NCI-H748 (cell line): ENCODE measurements at regions not wholly inside any gene's neighbourhood (a gene's known extent, or its start where the extent isn't known, plus 50 kb on each side); places are given as distances from the start of the nearest gene placed in this dataset.

Source experiments
- DNase-seq: peaks from one replicate; lab custom pipeline; 2025; ENCODE audit not compliant: unreplicated experiment; lab: John Stamatoyannopoulos, UW

DNA sequence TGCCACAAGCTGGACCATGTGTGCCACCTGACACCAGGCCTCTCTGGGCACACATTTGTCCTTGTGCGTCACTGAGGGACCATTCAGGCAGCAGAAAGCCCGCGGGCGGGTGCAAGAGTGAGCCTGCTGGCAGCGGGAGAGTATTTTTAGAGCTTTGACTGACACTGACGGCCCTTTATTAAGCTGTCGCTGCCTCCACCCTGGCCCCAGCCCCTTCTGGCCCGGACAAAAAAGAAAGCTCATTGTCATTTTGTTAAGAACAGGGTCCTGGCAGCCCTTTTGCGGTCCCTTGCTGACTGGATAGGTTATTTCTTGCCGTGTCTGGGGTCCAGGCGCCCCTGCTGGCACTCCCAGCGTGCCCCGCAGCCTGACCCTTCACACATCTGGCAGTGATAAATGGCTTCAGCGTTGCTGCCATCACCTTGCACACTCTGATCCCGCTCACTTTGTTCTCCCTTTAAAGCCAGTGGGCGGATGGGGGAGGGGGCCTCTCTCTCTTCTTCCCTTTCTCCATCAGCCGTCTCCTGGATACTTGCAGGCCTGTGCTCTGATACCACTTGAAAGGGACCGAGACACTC lies 78.4 kb upstream of the NKD1 start:
- no peak for DNase-seq

DNA sequence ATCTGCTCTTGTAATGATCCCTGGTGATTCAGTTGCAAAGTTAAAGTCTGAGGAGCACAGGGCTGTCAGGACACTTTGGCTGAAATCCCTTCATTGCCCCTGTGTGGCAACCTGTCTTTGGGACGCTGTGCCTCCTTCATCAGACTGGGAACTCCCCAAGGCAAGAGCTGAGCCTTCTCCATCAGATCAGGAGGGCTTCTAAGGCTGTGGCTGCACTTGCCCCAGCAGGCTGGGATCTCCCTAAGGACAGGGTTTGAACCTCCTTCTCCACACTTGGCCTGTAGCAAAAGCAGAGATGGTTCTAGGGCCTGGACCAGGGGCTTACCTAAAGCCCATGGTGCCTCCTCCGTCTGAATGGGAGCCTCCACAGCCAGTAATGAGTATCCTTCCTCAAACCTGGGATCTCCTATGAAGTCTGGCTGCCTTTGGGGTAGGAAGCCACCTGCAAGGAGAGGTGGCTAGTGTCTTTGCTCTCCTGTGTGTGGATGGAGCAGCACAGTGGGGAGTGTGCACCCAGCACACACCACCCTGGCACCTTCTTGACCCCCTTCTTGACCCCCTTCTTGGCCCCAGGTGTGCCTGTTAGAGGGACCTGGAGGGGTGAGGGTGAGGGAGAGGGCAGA lies 79.0 kb upstream of the NKD1 start:
- DNase-seq, result no peak

DNA sequence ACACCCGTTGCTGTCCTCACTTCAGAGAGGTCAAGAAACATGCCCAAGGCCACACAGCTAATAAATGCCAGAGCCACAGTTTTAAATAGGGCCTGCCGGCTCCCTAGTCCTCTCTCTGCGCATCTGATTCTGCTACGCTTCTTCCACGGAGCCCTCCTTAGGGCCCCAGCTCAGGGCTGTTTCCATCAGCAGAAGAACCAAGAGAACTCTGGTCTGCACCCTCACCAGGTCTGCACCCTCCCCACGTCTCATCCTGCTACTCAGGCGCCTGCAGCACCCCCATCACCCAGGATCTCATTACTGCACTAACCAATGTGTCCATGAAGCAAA lies 79.5 kb upstream of the NKD1 start:
- no peak for DNase-seq

DNA sequence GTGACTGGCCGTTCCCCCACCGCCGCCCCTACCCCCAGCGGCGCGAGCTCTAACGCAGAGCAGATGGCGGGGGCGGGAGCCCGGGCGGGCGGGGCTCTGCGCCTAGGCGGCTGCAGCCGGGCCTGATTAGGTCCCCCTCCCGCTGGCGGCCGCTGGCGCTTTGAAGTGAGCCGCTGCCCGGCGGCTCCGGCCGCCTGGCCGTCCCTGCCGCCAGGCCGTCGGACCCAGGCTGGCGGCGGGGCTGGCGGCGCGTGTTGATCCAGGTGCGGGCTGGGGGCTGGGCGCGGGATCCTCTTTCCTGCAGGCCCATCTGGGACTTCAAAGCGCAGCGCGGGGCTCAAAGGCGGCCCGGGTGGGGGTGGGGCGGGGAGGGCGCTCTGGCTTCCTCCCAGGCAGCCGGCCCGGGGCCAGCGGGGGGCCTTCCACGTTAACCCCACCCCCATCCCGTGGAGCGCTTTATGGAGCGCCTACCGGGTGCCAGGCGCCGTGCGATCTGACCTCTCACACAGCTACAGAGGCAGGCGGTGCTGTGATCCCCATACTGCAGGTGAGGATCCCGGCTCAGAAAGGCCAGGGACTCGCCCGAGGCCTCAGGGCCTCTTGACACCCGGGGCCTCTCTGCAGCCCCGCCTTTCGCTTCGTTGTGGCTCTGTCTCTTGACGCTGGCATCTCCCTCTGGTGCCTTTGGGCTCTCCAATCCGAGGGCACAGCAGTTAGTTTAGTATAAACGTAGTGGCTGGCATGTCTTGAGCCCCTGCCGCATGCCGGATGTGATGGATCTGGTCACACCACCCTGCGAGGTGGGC lies 80.0 kb upstream of the NKD1 start:
- peak; percentile 70 for DNase-seq

DNA sequence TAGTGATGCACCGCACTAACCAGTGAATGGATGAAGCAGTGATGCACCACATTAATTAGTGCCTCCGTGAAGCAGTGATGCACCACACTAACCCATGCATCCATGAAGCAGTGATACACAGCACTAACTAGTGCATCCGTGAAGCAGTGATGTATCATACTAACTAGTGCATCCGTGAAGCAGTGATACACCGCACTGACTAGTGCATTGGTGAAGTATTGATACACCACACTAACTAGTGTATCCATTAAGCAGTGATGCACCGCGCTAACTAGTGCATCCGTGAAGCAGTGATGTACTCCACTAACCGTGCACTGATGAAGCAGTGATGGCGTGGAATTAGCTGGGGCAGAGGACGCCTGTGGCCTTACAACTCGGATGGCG lies 80.6 kb upstream of the NKD1 start:
- no peak for DNase-seq

DNA sequence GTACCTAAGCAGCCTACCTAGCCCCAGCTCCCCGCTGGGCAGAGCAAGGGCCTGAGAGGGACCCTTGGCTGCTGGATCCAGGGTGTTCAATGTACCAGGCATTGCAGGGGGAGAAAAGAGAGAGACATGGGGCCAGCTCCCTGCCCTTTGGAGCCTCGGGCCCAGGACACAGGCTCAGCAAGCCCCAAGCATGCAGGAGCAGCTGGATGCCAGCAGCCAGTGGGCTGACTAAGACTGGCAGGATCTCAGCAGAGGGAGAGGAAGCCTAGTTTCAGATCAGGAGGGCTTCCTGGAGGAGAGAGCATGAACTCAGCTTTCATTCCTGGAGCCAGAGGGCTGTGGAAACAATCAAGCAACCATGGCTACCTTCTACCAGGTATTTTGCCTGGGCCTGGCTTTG lies 82.0 kb upstream of the NKD1 start:
- DNase-seq, result no peak

DNA sequence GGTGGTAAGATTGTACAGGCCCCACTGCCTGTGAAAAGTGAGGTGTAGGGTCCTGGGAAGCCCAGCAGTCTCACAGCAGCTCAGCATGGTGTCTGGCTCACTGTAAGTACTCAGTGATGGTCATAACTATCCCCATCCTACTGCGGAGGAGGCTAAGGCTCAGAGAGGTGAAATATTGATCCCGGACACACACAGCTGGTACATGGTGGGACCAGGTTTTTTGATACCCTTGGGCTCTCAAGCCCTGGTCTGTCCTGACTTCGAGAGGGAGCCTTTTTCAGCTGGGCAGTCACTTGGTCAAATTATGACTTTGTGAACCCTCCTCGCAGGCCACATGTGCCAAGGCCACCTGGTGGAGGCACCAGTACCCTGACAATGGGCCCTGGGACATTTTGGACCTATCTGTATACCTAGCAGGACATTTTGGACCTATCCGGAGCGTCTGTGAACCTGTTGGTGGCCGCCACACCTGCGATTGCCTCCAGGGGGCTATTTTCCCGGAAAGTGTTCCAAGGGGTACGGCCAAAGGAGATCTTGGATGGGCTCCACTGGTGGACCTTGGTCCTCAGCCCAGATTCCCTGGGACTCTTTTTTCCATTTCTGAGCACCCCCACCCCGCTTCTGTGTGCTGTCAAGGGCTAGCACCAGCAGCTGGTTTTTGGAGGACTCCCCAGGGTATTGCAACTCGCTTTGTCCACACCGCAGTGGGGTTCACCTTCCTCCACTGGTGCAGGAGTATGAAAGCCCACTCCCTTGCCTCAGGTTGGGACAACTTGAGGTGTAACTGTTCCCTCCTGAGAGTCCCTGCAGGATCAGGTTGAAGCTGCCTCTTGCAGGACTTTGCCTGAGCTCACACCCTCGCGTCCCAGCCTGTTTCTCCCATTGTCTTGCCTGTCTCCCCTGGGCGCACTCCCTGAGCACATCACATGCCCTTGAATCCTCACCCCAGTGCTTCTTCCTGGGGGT lies 83.6 kb upstream of the NKD1 start:
- DNase-seq, result no peak

DNA sequence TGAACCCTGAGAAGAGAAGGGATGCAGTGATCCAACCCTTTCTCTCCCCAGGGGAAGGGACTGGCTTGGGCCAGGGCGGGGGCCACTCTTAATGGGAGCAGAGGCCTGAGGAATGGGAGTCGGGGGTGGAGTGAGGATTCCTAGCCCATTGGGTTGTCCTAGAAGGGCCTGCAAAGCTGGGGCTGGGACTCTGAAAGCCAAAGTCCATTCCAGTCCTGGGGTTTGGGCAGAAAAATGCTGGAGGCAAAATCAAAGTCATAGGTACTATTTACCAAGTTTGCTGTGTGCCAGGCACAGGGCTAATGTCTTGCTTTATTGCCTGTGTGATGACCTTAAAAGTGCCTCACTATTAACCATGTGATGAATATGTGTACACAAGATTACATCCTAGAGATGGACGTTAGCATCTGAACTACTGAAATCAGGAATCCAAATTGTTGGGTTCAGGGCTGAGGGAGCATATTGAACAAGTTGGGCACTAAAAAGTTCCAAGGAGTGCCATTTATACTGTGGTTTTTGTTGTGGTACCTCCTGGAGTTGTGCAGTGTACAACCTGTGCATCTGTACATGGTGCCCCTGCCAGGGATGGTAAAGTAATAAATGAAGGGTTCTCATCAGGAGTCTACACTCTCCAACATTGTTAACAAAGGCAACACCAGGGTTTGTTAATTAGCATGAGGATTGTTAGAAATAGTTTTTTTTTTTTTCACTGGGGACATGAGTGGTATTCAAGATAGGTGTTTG lies 84.4 kb upstream of the NKD1 start:
- DNase-seq, result no peak

DNA sequence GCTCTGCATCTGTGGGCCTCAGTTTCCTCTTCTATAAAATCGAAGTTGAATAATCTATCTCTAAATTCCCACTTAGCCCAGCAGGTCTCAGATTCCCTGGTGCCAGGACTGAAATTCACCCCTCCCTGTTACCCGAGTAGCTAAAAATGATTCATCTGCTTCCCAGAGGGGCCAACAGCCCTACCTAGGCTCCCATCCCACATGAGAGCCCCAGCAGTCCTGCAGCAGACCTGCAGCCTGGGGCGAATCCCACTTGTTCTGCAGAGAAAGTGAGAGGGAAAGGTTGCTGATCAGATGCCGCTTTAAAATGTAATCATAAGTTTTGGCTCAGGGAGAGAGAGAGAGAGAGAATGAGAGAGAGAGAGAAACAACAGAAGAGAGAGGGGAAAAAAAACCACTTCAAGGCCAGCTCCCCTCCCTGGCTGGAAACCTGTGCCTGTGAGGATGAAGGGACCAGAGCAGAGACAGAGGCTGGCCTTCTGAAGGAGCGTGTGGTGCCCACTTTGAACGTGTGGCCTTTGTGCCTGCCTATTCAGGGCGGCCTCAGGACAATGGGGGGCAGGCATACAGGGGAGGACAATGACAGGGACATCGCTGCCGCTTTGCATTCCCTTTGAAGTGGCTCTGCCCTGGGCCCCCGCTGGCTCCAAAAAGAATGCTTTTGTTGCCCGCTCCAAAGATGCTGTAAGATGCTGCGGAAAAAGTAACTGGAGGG lies 85.2 kb upstream of the NKD1 start:
- no peak for DNase-seq

DNA sequence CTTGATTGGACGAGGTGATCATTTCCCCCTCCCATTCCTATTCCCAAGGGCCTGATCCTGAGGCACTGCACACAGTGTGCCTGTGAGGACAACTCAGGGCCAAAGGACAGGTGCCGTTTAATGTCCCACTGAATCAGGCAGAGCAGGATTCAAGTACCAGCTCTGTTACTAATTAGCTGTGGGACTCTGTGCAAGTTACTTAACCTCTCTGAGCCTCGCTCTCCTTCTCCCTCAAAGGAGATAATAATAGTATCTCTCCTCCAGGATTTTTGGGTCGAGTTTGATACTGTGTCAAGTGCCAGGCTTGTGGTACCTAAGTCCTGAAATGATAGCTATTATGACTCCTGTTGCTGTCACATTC lies 86.8 kb upstream of the NKD1 start:
- DNase-seq, result no peak

DNA sequence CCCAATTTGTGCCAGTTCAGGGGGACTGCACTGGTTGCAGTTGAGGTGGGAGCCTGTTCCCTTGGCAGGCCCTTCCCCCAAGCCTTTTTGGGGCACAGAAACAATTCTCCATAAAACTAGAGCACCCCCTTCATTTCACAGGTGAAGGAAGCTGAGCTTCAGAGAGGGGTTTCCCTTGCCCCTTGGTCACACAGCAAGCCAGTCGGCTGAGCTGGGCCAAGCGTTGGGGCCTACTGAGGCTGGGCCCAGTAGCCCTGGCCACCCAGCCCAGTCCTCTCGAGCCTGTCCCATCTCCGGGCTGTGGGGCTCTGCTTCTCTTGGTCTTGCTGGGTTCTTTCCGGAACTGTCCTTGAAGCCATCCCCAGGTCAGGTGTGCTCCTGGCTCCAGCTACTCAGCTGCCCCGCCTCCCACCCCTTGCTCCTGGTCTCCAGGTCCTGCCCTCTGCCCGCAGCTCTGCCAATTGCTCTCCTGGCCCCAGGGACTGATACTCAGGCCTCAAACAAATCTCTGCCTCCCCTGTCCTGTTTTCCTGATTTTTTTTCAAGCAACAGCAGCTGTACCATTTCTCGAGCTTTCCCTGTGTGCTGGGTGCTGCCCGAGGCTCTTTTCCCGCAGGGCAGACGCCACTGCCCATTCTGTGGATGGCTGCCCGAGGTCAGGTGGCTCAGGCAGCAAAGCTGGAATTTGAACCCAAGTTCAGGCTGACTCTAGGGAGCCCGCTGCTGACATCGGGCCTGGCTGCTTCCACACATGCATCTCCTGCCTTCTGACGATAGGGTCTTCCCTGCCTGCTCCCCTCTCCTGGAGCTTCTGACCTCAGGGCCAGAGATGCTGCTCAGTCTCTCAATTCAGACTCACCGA lies 87.4 kb upstream of the NKD1 start:
- no peak for DNase-seq

DNA sequence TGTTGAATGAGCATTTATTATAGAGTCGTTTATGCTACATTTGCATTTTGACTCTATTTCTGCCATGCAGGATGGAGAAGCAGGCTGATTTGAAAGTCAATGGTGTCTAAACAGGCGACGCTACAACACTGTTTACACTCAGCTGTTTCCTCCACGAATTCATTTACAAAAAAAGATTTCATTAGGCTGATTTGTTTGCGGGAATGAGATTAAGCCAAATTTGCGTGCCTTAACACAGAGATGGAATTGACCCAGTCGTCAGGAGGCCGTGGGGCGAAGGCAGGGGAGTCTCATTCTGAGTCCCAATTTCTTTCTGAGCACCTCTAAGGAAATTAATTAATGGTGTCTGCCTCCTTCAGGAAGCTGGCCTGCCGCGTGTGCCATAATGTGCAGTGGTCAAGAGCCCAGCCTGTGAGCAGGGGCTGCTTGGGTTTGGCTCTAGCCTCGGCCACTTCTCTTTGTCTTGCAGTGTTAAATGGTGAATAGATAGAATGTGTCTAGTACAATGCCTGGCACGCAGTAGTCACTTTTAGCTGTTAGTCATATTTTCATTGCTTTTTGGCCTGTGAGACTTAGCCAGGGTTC lies 88.6 kb upstream of the NKD1 start:
- no peak for DNase-seq

DNA sequence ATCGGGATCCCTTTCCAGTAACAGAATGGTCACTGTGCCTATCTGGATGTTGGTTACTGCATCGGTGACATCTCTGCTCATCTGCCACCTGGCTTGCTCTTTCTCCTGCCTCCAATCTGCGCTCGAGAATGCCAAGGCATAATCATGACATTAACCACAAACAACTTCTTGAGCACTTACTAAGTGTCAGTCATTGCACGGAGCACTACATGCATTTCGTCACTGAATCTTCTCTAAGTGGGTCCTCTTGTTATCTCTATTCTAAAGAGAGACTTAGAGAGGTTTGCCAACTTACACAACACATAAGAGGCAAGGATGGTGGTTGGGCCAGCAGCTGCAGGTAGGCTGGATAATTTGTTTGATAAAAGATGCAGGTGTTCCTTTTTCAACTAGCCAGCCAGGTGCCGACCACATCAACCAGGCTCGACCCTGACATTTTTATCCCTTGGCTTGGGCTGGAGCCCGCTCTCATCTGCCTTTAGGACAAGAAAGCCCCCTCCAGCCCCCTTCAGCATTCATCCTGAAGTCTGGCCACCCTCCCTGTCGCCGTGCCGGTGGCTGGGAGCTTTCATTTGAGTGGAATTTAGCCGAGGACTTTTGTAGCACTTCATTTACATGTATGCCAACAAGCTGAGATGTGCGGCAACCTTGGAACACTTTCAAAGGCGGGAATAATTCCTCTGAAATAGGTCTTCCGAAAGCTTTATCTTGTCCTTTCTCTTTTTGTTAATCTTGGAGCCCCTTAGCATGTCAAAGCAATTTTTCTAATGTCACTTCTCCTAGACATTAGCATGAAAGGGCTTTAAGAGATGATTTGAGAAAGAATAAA lies 89.3 kb upstream of the NKD1 start:
- peak; percentile 67 for DNase-seq

DNA sequence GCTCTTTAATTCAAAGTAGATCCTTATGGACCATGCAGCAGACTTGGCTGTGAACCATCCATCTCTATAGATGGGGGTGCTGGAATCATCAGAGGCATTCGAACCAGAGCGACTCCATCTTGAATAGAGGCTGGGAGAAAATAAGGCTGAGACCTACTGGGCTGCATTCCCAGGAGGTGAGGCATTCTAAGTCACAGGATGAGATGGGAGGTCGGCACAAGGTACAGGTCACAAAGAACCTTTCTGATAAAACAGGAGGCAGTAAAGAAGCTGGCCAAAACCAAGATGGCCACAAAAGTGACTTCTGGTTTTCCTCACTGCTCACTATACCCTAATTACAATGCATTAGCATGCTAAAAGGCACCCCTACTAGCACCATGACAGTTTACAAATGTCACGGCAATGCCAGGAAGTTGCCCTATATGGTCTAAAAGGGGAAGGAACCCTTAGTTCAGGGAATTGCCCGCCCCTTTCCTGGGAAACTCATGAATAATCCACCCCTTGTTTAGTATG lies 89.2 kb upstream of the BRD7 start:
- no peak for DNase-seq

DNA sequence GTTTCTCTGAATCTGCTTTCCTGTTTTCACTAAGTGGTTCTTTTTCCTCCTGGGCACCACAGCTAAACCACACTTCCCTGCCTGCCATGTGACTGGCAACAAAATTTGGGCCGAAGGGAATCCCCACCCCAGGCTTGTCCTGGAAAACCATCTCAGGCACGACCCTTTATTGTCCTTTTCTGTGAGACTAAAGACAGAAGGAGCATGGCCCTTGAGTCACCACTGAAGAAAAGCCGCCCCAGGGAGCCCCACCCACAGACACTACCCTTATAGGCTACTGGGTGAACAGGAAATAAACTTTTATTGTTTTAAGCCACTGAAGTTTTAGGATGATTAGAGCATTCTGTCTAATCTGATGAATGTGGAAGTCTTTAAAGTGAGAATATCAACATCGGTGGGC lies 88.6 kb upstream of the BRD7 start:
- no peak for DNase-seq

DNA sequence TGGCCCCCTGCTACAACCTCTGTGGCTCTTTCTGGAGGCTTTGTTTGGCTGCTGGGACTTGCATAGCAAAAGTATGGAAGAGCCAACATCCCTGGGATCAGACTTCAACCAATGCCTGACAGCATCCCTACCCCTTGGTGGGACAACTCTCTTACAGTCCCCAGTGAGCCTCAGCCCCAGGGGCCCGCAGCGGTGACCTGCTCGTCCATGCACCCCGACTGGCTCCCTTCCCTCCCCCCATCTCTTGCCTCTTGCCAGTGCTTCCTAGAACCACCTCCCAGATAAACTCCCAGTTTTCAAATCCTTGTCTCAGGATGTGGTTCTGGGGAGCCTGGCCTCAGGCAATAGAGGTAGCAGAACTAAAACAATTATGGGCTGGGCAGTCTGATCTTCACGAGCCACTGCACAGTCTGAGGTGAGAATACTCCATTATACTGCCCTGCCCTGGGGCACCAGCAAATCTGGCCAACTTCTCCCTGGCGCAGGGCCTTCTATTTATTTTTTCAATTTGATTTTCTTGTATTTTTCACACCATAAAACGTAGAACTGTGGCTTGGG lies 86.6 kb upstream of the BRD7 start:
- DNase-seq, result no peak

DNA sequence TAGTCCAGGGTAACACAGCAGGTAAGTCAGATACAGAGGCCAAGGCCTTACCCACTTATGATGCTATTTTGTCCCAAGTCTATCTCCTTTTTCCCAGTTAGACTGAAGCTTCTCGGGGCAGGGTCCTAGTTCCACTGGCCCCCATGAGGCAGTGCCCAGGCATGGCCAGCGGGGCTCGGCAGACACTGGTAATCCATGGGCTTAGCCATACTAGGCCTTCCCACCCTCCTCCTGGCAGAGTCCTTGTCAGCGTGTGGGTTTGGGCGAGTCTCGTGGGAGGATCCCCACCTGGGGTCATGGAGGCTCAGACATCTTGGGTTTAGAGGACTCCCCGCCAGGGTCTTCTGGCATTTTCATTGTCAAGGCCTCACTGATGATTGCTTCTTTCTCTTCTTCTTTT lies 84.7 kb upstream of the BRD7 start:
- DNase-seq, result no peak
